ENCODE measurements at regions not wholly inside any gene's neighbourhood (a gene's known extent, or its start where the extent isn't known, plus 50 kb on each side); places are given as distances from the start of the nearest gene placed in this dataset.

- no peak overlapping the region for H3K4me3 ChIP-seq (ENCODE audit: low read depth, low read length)
Measured at GRCh38 chr6:26213334-26214075, 126.3 kb downstream of the HFE start.

GRCh38 chr6:26214803-26215584 is 127.8 kb downstream of the HFE start:
- H3K4me3 ChIP-seq (ENCODE audit: low read depth, low read length), result peak overlapping the region; percentile 68

- peak overlapping the region; percentile 68 for H3K4me3 ChIP-seq (ENCODE audit: low read depth, low read length)
Measured at GRCh38 chr6:26215585-26216358, 128.5 kb downstream of the HFE start.

GRCh38 chr6:26216359-26216885 is 129.2 kb downstream of the HFE start:
- peak overlapping the region; percentile 68 for H3K4me3 ChIP-seq (ENCODE audit: low read depth, low read length)

GRCh38 chr6:26216886-26217713 is 129.9 kb downstream of the HFE start:
- peak overlapping the region; percentile 60 for H3K4me3 ChIP-seq (ENCODE audit: low read depth, low read length)

GRCh38 chr6:26217714-26218075 is 130.5 kb downstream of the HFE start:
- peak overlapping the region; percentile 60 for H3K4me3 ChIP-seq (ENCODE audit: low read depth, low read length)

GRCh38 chr6:26218824-26219223 is 131.6 kb downstream of the HFE start:
- H3K4me3 ChIP-seq (ENCODE audit: low read depth, low read length), result no peak overlapping the region

GRCh38 chr6:26220145-26220970 is 133.1 kb downstream of the HFE start:
- H3K4me3 ChIP-seq (ENCODE audit: low read depth, low read length), result no peak overlapping the region

- H3K4me3 ChIP-seq (ENCODE audit: low read depth, low read length), result no peak overlapping the region
Measured at GRCh38 chr6:26221186-26221585, 134.0 kb downstream of the HFE start.

GRCh38 chr6:26222571-26222970 is 135.3 kb downstream of the HFE start:
- no peak overlapping the region for H3K4me3 ChIP-seq (ENCODE audit: low read depth, low read length)

GRCh38 chr6:26223228-26223627 is 136.0 kb downstream of the HFE start:
- H3K4me3 ChIP-seq (ENCODE audit: low read depth, low read length), result peak overlapping the region; percentile 53

- H3K4me3 ChIP-seq (ENCODE audit: low read depth, low read length), result peak overlapping the region; percentile 53
Measured at GRCh38 chr6:26223650-26224546, 136.7 kb downstream of the HFE start.

- peak overlapping the region; percentile 53 for H3K4me3 ChIP-seq (ENCODE audit: low read depth, low read length)
Measured at GRCh38 chr6:26224547-26224912, 137.3 kb downstream of the HFE start.

GRCh38 chr6:26224940-26225847 is 138.0 kb downstream of the HFE start:
- peak overlapping the region; percentile 53 for H3K4me3 ChIP-seq (ENCODE audit: low read depth, low read length)

- peak overlapping the region; percentile 53 for H3K4me3 ChIP-seq (ENCODE audit: low read depth, low read length)
Measured at GRCh38 chr6:26225848-26226578, 138.8 kb downstream of the HFE start.

GRCh38 chr6:26226579-26226967 is 138.4 kb upstream of the BTN3A2 start:
- H3K4me3 ChIP-seq (ENCODE audit: low read depth, low read length), result no peak overlapping the region

- H3K4me3 ChIP-seq (ENCODE audit: low read depth, low read length), result no peak overlapping the region
Measured at GRCh38 chr6:26230351-26230750, 134.6 kb upstream of the BTN3A2 start.

All from iPS-11a (cell line).